ENCODE measurements at regions not wholly inside any gene's neighbourhood (a gene's known extent, or its start where the extent isn't known, plus 50 kb on each side); places are given as distances from the start of the nearest gene placed in this dataset.

- no peaks in the 10 kb centered on the region for H3K27me3 ChIP-seq (ENCODE audit: control insufficient read depth, insufficient read depth, low read length)
- no peaks in the 10 kb centered on the region for H3K9me3 ChIP-seq (ENCODE audit: control insufficient read depth, low read depth, low read length)
- no peaks in the 10 kb centered on the region for H3K36me3 ChIP-seq (ENCODE audit: control insufficient read depth, insufficient read depth, low read length)
- no peak for DNase-seq
- peaks cover under 1% of the 10 kb centered on the region for H3K4me1 ChIP-seq (ENCODE audit: control insufficient read depth, insufficient read depth, low read length)
- no peak overlapping the region for H3K27ac ChIP-seq (ENCODE audit: low read length)
- WGBS (ENCODE audit: insufficient coverage, low lambda C conversion rate) = 96% methylated on average over 2 of the region's 2 CpGs
- no peak overlapping the region for H3K4me3 ChIP-seq (ENCODE audit: low read length)
These were observed 85.3 kb upstream of the HIVEP1 start for GRCh38 chr6:11926594-11927407.

- Histone ChIP-seq H3K36me3 (ENCODE audit: control insufficient read depth, insufficient read depth, low read length) (no peaks in the 10 kb centered on the region), H3K4me1 (ENCODE audit: control insufficient read depth, insufficient read depth, low read length) (peaks cover 9% of the 10 kb centered on the region), H3K27ac (ENCODE audit: low read length) (no peak overlapping the region), H3K9me3 (ENCODE audit: control insufficient read depth, low read depth, low read length) (no peaks in the 10 kb centered on the region), H3K27me3 (ENCODE audit: control insufficient read depth, insufficient read depth, low read length) (no peaks in the 10 kb centered on the region), H3K4me3 (ENCODE audit: low read length) (no peak overlapping the region)
- DNase-seq = no peak
- WGBS (ENCODE audit: insufficient coverage, low lambda C conversion rate) = no CpG with 5 or more reads among the region's 9 CpGs
These were observed 86.3 kb upstream of the HIVEP1 start for GRCh38 chr6:11925805-11926204.

GRCh38 chr6:11923621-11924020 is 88.5 kb upstream of the HIVEP1 start:
- 100% methylated on average over 1 of the region's 3 CpGs for WGBS (ENCODE audit: insufficient coverage, low lambda C conversion rate)
- H3K9me3 ChIP-seq (ENCODE audit: control insufficient read depth, low read depth, low read length) = no peaks in the 10 kb centered on the region
- no peak for DNase-seq

GRCh38 chr6:11922901-11923300 is 89.2 kb upstream of the HIVEP1 start:
- DNase-seq = no peak
- Histone ChIP-seq H3K27ac (ENCODE audit: low read length) (no peak overlapping the region), H3K4me1 (ENCODE audit: control insufficient read depth, insufficient read depth, low read length) (peaks cover 23% of the 10 kb centered on the region), H3K36me3 (ENCODE audit: control insufficient read depth, insufficient read depth, low read length) (no peaks in the 10 kb centered on the region), H3K27me3 (ENCODE audit: control insufficient read depth, insufficient read depth, low read length) (no peaks in the 10 kb centered on the region), H3K4me3 (ENCODE audit: low read length) (no peak overlapping the region), H3K9me3 (ENCODE audit: control insufficient read depth, low read depth, low read length) (no peaks in the 10 kb centered on the region)
- no CpG with 5 or more reads among the region's 2 CpGs for WGBS (ENCODE audit: insufficient coverage, low lambda C conversion rate)

More at GRCh38 chr6:11923621-11924020, 88.5 kb upstream of the HIVEP1 start:
- Histone ChIP-seq H3K36me3 (ENCODE audit: control insufficient read depth, insufficient read depth, low read length) (no peaks in the 10 kb centered on the region), H3K27ac (ENCODE audit: low read length) (no peak overlapping the region), H3K4me1 (ENCODE audit: control insufficient read depth, insufficient read depth, low read length) (peaks cover 17% of the 10 kb centered on the region), H3K4me3 (ENCODE audit: low read length) (no peak overlapping the region), H3K27me3 (ENCODE audit: control insufficient read depth, insufficient read depth, low read length) (no peaks in the 10 kb centered on the region)

GRCh38 chr6:11921751-11922150 is 90.4 kb upstream of the HIVEP1 start:
- H3K27ac ChIP-seq (ENCODE audit: low read length) = peak overlapping the region; percentile 75
- no peaks in the 10 kb centered on the region for H3K27me3 ChIP-seq (ENCODE audit: control insufficient read depth, insufficient read depth, low read length)
- H3K4me1 ChIP-seq (ENCODE audit: control insufficient read depth, insufficient read depth, low read length) = peaks cover 27% of the 10 kb centered on the region
- no peaks in the 10 kb centered on the region for H3K9me3 ChIP-seq (ENCODE audit: control insufficient read depth, low read depth, low read length)
- no peak for DNase-seq
- no peak overlapping the region for H3K4me3 ChIP-seq (ENCODE audit: low read length)
- 100% methylated on average over 1 of the region's 2 CpGs for WGBS (ENCODE audit: insufficient coverage, low lambda C conversion rate)
- no peaks in the 10 kb centered on the region for H3K36me3 ChIP-seq (ENCODE audit: control insufficient read depth, insufficient read depth, low read length)

- DNase-seq = peak; percentile 66 to 78
- Histone ChIP-seq H3K36me3 (ENCODE audit: control insufficient read depth, insufficient read depth, low read length) (no peaks in the 10 kb centered on the region), H3K27ac (ENCODE audit: low read length) (peak overlapping the region; percentile 75), H3K9me3 (ENCODE audit: control insufficient read depth, low read depth, low read length) (no peaks in the 10 kb centered on the region), H3K27me3 (ENCODE audit: control insufficient read depth, insufficient read depth, low read length) (no peaks in the 10 kb centered on the region), H3K4me3 (ENCODE audit: low read length) (no peak overlapping the region), H3K4me1 (ENCODE audit: control insufficient read depth, insufficient read depth, low read length) (peaks cover 27% of the 10 kb centered on the region)
- no CpG with 5 or more reads among the region's 5 CpGs for WGBS (ENCODE audit: insufficient coverage, low lambda C conversion rate)
These were observed 91.1 kb upstream of the HIVEP1 start for GRCh38 chr6:11921017-11921438.

- Histone ChIP-seq H3K9me3 (ENCODE audit: control insufficient read depth, low read depth, low read length) (no peaks in the 10 kb centered on the region), H3K27me3 (ENCODE audit: control insufficient read depth, insufficient read depth, low read length) (no peaks in the 10 kb centered on the region), H3K27ac (ENCODE audit: low read length) (peak overlapping the region; percentile 75), H3K4me1 (ENCODE audit: control insufficient read depth, insufficient read depth, low read length) (peaks cover 27% of the 10 kb centered on the region), H3K36me3 (ENCODE audit: control insufficient read depth, insufficient read depth, low read length) (no peaks in the 10 kb centered on the region), H3K4me3 (ENCODE audit: low read length) (no peak overlapping the region)
- WGBS (ENCODE audit: insufficient coverage, low lambda C conversion rate) = no CpG with 5 or more reads among the region's 3 CpGs
- no peak for DNase-seq
These were observed 91.5 kb upstream of the HIVEP1 start for GRCh38 chr6:11920566-11920965.

- no peak overlapping the region for H3K27ac ChIP-seq (ENCODE audit: low read length)
- no peaks in the 10 kb centered on the region for H3K9me3 ChIP-seq (ENCODE audit: control insufficient read depth, low read depth, low read length)
- no peak for DNase-seq
- no CpG with 5 or more reads among the region's 8 CpGs for WGBS (ENCODE audit: insufficient coverage, low lambda C conversion rate)
- H3K4me1 ChIP-seq (ENCODE audit: control insufficient read depth, insufficient read depth, low read length) = peaks cover 27% of the 10 kb centered on the region
- H3K27me3 ChIP-seq (ENCODE audit: control insufficient read depth, insufficient read depth, low read length) = no peaks in the 10 kb centered on the region
- no peak overlapping the region for H3K4me3 ChIP-seq (ENCODE audit: low read length)
- no peaks in the 10 kb centered on the region for H3K36me3 ChIP-seq (ENCODE audit: control insufficient read depth, insufficient read depth, low read length)
These were observed 92.2 kb upstream of the HIVEP1 start for GRCh38 chr6:11919771-11920440.

- H3K36me3 ChIP-seq (ENCODE audit: control insufficient read depth, insufficient read depth, low read length) = no peaks in the 10 kb centered on the region
- 10% methylated on average over 2 of the region's 9 CpGs for WGBS (ENCODE audit: insufficient coverage, low lambda C conversion rate)
- H3K27ac ChIP-seq (ENCODE audit: low read length) = peak overlapping the region; percentile 73
- no peak overlapping the region for H3K4me3 ChIP-seq (ENCODE audit: low read length)
- no peak for DNase-seq
- peaks cover 27% of the 10 kb centered on the region for H3K4me1 ChIP-seq (ENCODE audit: control insufficient read depth, insufficient read depth, low read length)
- H3K9me3 ChIP-seq (ENCODE audit: control insufficient read depth, low read depth, low read length) = no peaks in the 10 kb centered on the region
- H3K27me3 ChIP-seq (ENCODE audit: control insufficient read depth, insufficient read depth, low read length) = no peaks in the 10 kb centered on the region
These were observed 93.1 kb upstream of the HIVEP1 start for GRCh38 chr6:11918739-11919605.
